ENCODE measurements at regions not wholly inside any gene's neighbourhood (a gene's known extent, or its start where the extent isn't known, plus 50 kb on each side); places are given as distances from the start of the nearest gene placed in this dataset.

DNA sequence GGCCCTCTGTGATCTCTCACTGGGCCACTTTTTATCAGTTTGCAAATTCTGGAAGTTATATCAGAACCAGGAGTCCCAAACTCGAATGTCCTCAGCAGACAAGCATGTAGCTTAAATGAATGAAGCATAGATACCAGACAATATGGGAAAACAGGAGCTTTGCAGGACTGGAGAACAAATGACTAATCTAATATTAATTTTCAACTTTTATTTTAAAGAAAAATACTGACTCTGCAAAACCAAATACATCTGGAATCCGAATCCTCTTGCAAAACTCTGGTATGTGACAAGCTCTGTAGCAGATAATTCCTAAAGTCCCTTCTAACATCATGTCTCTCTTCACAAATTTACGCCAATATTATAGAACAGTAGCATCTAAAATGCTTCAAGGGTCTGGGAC is 427.4 kb downstream of the TTLL7 start:
- Mint-ChIP-seq H3K4me3 (no peak overlapping the region), H3K4me1 (peaks cover 27% of the 10 kb centered on the region), H3K27ac (no peak overlapping the region), H3K9me3 (peaks cover 4% of the 10 kb centered on the region), H3K36me3 (no peaks in the 10 kb centered on the region), H3K27me3 (ENCODE audit: insufficient read depth, low read depth) (peaks cover 3% of the 10 kb centered on the region)
- no peaks in the 10 kb centered on the region for H3K27me3 ChIP-seq
- no peak overlapping the region for H3K27ac ChIP-seq
- no peak overlapping the region for H3K4me2 ChIP-seq
- H3K9ac ChIP-seq = no peak overlapping the region
- no peaks in the 10 kb centered on the region for H3K79me2 ChIP-seq (ENCODE audit: low read depth)
- H3K4me3 ChIP-seq = no peak overlapping the region
- no peak for DNase-seq (ENCODE audit: low spot score)
- no peaks in the 10 kb centered on the region for H4K20me1 ChIP-seq (ENCODE audit: low read depth)
- H3K9me3 ChIP-seq (ENCODE audit: low read depth) = no peaks in the 10 kb centered on the region
- no peaks in the 10 kb centered on the region for H3K36me3 ChIP-seq
- peaks cover 12% of the 10 kb centered on the region for H3K4me1 ChIP-seq
- TF ChIP-seq, protein P1, sequence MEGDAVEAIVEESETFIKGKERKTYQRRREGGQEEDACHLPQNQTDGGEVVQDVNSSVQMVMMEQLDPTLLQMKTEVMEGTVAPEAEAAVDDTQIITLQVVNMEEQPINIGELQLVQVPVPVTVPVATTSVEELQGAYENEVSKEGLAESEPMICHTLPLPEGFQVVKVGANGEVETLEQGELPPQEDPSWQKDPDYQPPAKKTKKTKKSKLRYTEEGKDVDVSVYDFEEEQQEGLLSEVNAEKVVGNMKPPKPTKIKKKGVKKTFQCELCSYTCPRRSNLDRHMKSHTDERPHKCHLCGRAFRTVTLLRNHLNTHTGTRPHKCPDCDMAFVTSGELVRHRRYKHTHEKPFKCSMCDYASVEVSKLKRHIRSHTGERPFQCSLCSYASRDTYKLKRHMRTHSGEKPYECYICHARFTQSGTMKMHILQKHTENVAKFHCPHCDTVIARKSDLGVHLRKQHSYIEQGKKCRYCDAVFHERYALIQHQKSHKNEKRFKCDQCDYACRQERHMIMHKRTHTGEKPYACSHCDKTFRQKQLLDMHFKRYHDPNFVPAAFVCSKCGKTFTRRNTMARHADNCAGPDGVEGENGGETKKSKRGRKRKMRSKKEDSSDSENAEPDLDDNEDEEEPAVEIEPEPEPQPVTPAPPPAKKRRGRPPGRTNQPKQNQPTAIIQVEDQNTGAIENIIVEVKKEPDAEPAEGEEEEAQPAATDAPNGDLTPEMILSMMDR (IDR thresholded peaks at IDR 0.05) = no peak
- TF ChIP-seq EZH2phosphoT487 (IDR thresholded peaks at IDR 0.05) (no peak), EZH2 (IDR thresholded peaks at IDR 0.05) (no peak)
- H3F3A ChIP-seq (ENCODE audit: low read depth) = peaks cover 17% of the 10 kb centered on the region
- no peak overlapping the region for H2AFZ ChIP-seq (replicated peaks)

DNA sequence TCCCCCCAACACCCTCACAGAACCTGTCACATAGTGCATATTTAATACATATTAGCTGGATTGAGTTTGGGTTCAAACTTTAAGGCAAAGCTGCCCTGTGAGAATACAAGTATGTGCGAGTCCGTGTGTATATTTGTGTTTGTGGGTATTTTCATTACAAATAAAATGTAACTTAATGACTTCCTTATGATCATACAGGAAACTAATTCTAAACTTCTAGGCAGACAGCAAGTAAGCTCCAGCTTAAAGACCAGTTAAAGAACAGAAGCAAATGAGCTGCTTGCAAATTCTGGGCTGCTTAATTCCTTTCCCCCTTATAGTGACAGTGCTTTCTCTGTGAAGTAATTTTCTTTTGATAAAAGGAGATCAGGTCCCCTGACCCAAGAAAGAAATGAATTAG is 437.6 kb downstream of the TTLL7 start:
- H3K4me1 Mint-ChIP-seq = peaks cover 32% of the 10 kb centered on the region
- no peak overlapping the region for H3K9ac ChIP-seq
- no peak for DNase-seq (ENCODE audit: low spot score)
- H3K9me3 Mint-ChIP-seq = no peaks in the 10 kb centered on the region
- H3K27me3 ChIP-seq = no peaks in the 10 kb centered on the region
- H4K20me1 ChIP-seq (ENCODE audit: low read depth) = no peaks in the 10 kb centered on the region
- no peak overlapping the region for H3K27ac Mint-ChIP-seq
- H3F3A ChIP-seq (ENCODE audit: low read depth) = peaks cover 8% of the 10 kb centered on the region
- no peak overlapping the region for H3K4me3 ChIP-seq
- TF ChIP-seq EZH2phosphoT487 (IDR thresholded peaks at IDR 0.05) = no peak
- TF ChIP-seq EZH2 (IDR thresholded peaks at IDR 0.05) = no peak
- TF ChIP-seq, protein P1 (IDR thresholded peaks at IDR 0.05) = no peak
- H3K4me3 Mint-ChIP-seq = no peak overlapping the region
- H3K27me3 Mint-ChIP-seq (ENCODE audit: insufficient read depth, low read depth) = peaks cover 3% of the 10 kb centered on the region
- no peaks in the 10 kb centered on the region for H3K36me3 ChIP-seq
- no peaks in the 10 kb centered on the region for H3K9me3 ChIP-seq (ENCODE audit: low read depth)
- H2AFZ ChIP-seq (replicated peaks) = no peak overlapping the region
- H3K4me2 ChIP-seq = peak overlapping the region; percentile 25
- H3K27ac ChIP-seq = peak overlapping the region; percentile 38
- peaks cover 12% of the 10 kb centered on the region for H3K4me1 ChIP-seq
- no peaks in the 10 kb centered on the region for H3K36me3 Mint-ChIP-seq
- H3K79me2 ChIP-seq (ENCODE audit: low read depth) = no peaks in the 10 kb centered on the region

DNA sequence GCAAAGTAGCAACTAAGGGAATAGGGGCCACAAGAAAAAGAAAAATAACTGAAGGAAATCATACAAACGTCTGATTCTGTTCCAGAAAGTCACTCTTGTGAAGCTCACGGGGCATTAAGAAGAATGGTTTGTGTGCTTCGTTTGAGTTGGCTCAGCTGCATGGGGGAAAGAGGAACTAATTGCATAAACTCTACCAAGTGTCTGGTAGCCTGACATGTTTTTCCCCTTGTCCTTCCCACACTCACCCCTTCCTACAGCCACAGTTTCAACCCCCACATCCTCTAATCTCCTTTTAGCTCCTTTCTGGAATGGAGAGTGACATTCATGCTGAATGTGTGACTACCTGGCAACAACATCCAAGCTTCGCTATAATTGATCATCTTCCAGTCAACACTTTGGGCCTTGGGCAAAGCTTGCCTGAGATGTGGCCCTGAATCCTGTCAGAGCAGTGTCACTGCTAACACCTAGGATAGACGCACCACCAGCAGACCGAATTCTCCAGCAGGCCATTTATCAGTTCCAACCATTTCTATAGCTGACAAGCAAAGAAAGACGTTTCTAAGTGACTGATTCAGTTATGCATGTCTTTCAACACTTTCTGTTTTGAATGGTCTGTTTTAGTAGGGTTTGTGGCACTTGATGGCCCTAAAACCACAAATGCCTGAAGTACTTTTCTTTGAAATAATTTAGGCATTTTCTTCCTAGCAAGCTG is 439.6 kb downstream of the TTLL7 start:
- peaks cover 34% of the 10 kb centered on the region for H3K4me1 Mint-ChIP-seq
- H3K27ac Mint-ChIP-seq = peak overlapping the region; percentile 55
- no peaks in the 10 kb centered on the region for H4K20me1 ChIP-seq (ENCODE audit: low read depth)

More for the DNA sequence above, 439.6 kb downstream of the TTLL7 start:
- H3K36me3 Mint-ChIP-seq = no peaks in the 10 kb centered on the region
- H2AFZ ChIP-seq (replicated peaks) = no peak overlapping the region
- H3K9me3 Mint-ChIP-seq = no peaks in the 10 kb centered on the region
- no peaks in the 10 kb centered on the region for H3K79me2 ChIP-seq (ENCODE audit: low read depth)
- H3F3A ChIP-seq (ENCODE audit: low read depth) = peaks cover 8% of the 10 kb centered on the region
- DNase-seq (ENCODE audit: low spot score) = no peak
- no peak overlapping the region for H3K9ac ChIP-seq
- TF ChIP-seq EZH2phosphoT487 (IDR thresholded peaks at IDR 0.05) (no peak), EZH2 (IDR thresholded peaks at IDR 0.05) (no peak)
- TF ChIP-seq, protein P1 (IDR thresholded peaks at IDR 0.05) = no peak
- H3K36me3 ChIP-seq = no peaks in the 10 kb centered on the region
- no peaks in the 10 kb centered on the region for H3K9me3 ChIP-seq (ENCODE audit: low read depth)
- H3K4me1 ChIP-seq = peaks cover 13% of the 10 kb centered on the region
- no peak overlapping the region for H3K27ac ChIP-seq
- no peaks in the 10 kb centered on the region for H3K27me3 ChIP-seq
- no peak overlapping the region for H3K4me2 ChIP-seq
- peaks cover 3% of the 10 kb centered on the region for H3K27me3 Mint-ChIP-seq (ENCODE audit: insufficient read depth, low read depth)
- H3K4me3 Mint-ChIP-seq = no peak overlapping the region
- no peak overlapping the region for H3K4me3 ChIP-seq
